ENCODE measurements at regions not wholly inside any gene's neighbourhood (a gene's known extent, or its start where the extent isn't known, plus 50 kb on each side); places are given as distances from the start of the nearest gene placed in this dataset.

DNA sequence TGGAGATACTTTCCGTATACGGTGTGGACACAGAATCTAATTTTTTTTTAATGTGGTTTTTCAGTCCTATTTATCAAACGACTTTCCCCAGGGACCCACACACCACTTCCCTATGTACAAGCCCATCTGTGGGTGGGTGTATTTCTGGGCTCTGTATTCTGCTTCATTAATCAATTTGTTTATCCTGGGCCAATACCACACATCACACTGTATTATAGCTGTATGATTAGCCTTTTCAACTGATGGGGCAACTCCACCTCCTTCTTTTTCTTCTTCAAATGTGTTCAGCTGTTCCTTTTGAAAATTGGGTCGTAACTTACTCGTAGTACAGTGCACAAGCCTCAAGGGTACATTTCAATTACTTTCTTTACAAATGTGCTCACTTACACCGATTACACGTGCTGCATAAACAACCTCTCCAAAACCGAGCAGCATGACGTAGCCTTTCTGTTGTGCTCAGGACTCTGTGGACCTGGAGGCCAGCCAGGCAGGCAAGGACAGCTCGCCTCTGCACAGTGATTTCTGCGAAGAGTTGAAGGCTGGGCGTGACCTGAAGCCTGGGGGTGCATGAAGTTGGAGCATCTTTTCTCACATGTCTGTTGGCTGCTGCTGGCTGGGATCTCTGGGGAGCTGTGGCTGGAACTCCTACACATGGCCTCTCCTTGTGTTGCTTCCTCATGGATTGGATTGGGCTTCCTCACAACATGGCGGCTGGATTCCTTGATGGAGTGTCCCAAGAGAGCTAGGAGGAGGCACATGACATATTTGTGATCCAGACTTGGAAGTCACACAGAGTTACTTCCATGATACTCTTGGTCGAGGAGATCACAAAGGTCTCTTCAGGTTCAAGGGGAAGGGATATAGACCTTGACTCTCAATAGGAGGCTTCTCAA lies 126.5 kb downstream of the CRYAA start:
- no peak for ATAC-seq
- DNase-seq, result no peak
- Histone ChIP-seq H3K27me3 (no peaks in the 10 kb centered on the region), H3K36me3 (no peaks in the 10 kb centered on the region), H3K27ac (no peak overlapping the region), H3K4me1 (no peaks in the 10 kb centered on the region), H3K9me3 (no peaks in the 10 kb centered on the region), H3K4me3 (no peak overlapping the region)
- no peak for TF ChIP-seq POLR2A (IDR thresholded peaks at IDR 0.05)
- TF ChIP-seq, protein P1, sequence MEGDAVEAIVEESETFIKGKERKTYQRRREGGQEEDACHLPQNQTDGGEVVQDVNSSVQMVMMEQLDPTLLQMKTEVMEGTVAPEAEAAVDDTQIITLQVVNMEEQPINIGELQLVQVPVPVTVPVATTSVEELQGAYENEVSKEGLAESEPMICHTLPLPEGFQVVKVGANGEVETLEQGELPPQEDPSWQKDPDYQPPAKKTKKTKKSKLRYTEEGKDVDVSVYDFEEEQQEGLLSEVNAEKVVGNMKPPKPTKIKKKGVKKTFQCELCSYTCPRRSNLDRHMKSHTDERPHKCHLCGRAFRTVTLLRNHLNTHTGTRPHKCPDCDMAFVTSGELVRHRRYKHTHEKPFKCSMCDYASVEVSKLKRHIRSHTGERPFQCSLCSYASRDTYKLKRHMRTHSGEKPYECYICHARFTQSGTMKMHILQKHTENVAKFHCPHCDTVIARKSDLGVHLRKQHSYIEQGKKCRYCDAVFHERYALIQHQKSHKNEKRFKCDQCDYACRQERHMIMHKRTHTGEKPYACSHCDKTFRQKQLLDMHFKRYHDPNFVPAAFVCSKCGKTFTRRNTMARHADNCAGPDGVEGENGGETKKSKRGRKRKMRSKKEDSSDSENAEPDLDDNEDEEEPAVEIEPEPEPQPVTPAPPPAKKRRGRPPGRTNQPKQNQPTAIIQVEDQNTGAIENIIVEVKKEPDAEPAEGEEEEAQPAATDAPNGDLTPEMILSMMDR (IDR thresholded peaks at IDR 0.05 in 4 of 5, conservative IDR thresholded peaks at IDR 0.05 in 1 of 5), result no peak
- intact Hi-C loops (cut with DNase I; ENCODE audit: low total_unique reads) (no loop called here), in situ Hi-C loops (cut with MboI; ENCODE audit: low sequenced_read_pairs in 4 of 4) (no loop called here)

DNA sequence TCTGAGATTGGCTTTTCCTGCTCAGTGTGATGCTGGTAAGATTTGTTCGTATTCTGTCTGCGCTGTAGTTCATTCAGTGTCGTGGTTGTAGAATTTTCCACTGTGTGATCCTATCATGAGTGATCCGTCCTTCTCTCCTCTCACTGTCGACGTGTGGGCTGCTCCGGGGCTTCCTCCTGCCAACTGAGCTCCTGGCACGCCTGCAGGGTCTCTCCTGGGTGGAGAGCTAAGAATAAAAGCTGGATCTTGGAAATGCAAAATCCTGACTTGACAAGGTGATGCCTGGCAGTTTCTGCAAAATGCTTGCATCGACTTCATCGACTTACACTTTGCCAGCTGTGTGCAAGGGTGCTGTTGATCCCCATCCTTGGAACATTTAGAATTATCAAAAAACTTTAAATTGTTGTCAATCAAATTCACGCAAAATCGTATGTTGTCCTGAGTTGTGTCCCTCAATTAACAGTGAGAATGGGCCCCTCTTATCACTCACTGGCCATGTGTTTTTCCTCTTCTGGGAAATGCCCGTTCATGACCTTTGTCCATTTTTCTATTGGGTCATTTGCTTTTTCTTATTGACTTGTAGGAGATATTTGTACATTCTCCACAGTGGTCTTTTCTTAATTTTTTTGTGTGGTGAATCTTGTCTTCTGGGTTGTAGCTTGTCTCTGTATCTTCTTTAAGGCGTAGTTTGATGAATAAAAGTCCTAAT lies 125.5 kb downstream of the CRYAA start:
- Histone ChIP-seq H3K9me3 (no peaks in the 10 kb centered on the region), H3K4me3 (no peak overlapping the region), H3K36me3 (no peaks in the 10 kb centered on the region), H3K27ac (no peak overlapping the region), H3K27me3 (peaks cover 0 to 2% (median 0%) of the 10 kb centered on the region in 3 donors), H3K4me1 (no peaks in the 10 kb centered on the region)
- DNase-seq, result no peak
- no peak for ATAC-seq
- TF ChIP-seq, protein P1 (IDR thresholded peaks at IDR 0.05 in 4 of 5, conservative IDR thresholded peaks at IDR 0.05 in 1 of 5), result no peak
- no peak for TF ChIP-seq POLR2A (IDR thresholded peaks at IDR 0.05)
- in situ Hi-C loops (cut with MboI; ENCODE audit: low sequenced_read_pairs in 4 of 4), result no loop called here
- intact Hi-C loops (cut with DNase I; ENCODE audit: low total_unique reads), result no loop called here

DNA sequence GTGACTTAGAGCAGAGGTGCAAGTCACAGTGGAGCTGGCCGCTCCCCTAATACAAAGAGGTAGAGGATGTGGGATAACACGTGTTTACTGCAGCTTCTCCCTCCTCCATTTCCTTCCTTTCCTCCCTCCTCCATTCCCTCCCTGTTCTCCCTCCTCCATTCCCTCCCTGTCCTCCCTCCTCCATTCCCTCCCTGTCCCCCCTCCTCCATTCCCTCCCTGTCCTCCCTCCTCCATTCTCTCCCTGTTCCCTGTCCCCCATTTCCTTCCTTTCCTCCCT lies 124.0 kb downstream of the CRYAA start:
- DNase-seq (no peak), ATAC-seq (no peak)
- H3K27me3 ChIP-seq, result peaks cover 0 to 2% (median 0%) of the 10 kb centered on the region in 3 donors
- no peaks in the 10 kb centered on the region for H3K9me3 ChIP-seq
- no peaks in the 10 kb centered on the region for H3K36me3 ChIP-seq
- TF ChIP-seq, protein P1 (IDR thresholded peaks at IDR 0.05 in 4 of 5, conservative IDR thresholded peaks at IDR 0.05 in 1 of 5), result no peak
- no peak for TF ChIP-seq POLR2A (IDR thresholded peaks at IDR 0.05)
- no peaks in the 10 kb centered on the region for H3K4me1 ChIP-seq
- no peak overlapping the region for H3K27ac ChIP-seq
- H3K4me3 ChIP-seq, result no peak overlapping the region
- in situ Hi-C loops (cut with MboI; ENCODE audit: low sequenced_read_pairs in 4 of 4), result no loop called here
- intact Hi-C loops (cut with DNase I; ENCODE audit: low total_unique reads), result no loop called here

DNA sequence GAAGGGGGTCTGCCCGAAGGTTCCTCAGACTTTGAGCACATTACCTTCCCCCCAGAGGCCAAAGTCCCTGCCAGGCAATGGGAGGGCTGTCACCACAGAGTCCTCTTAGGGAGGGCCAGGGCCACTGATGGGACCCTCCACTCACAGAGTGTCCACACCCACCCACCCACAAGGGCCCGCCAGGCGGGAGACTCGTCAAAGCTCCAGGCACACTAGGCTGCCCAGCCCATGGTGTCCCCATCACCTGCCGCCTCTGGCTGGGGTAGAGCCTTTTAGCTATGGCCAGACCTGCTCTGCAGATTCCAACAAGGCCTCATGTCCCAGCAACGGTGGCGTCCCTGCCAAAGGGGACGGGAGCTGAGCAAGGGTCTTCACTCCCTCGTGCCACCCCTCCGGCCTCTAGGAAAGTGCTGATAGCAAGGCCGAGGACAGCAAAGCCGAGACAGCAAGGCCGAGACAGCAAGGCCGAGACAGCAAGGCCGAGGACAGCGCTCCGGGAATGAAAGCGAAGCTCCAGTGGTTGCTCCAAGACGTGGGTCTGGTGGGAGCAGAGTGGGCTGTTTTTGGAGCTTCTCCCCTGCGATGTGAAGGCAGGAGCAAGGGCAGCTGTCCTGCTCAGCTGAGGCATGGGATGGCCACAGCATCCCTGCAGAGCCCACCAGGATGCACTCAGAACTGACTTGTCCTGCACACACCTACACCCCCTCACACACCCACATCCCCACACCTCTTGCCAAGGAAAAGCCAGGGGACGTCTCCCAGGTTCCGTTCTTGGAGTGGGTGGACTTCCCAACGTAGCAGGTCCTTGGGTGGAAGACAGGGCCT lies 123.4 kb downstream of the CRYAA start:
- ATAC-seq (no peak), DNase-seq (no peak)
- intact Hi-C loops (cut with DNase I; ENCODE audit: low total_unique reads), result no loop called here
- in situ Hi-C loops (cut with MboI; ENCODE audit: low sequenced_read_pairs in 4 of 4), result no loop called here
- Histone ChIP-seq H3K4me3 (no peak overlapping the region), H3K27me3 (peaks cover 0 to 2% (median 0%) of the 10 kb centered on the region in 3 donors), H3K9me3 (no peaks in the 10 kb centered on the region), H3K36me3 (no peaks in the 10 kb centered on the region), H3K27ac (no peak overlapping the region), H3K4me1 (no peaks in the 10 kb centered on the region)
- TF ChIP-seq, protein P1 (IDR thresholded peaks at IDR 0.05 in 4 of 5, conservative IDR thresholded peaks at IDR 0.05 in 1 of 5), result no peak
- no peak for TF ChIP-seq POLR2A (IDR thresholded peaks at IDR 0.05)

Measured in gastrocnemius medialis (tissue), 4 donors.